Endodermal cell (in vitro differentiated cells): ENCODE measurements at regions not wholly inside any gene's neighbourhood (a gene's known extent, or its start where the extent isn't known, plus 50 kb on each side); places are given as distances from the start of the nearest gene placed in this dataset.

Source experiments
- DNase-seq: peaks from one replicate; pipeline ENCODE4 v3.0.0-alpha.2; 2017
- H3K27ac ChIP-seq: 2 replicates; pipeline ENCODE4 v1.5.1; 2013; ENCODE audit warnings: mild to moderate bottlenecking, low read depth, low read length, moderate library complexity
- H3K27me3 ChIP-seq: 2 replicates; pipeline ENCODE4 v1.6.1; 2013; ENCODE audit warnings: mild to moderate bottlenecking, low read length, moderate library complexity; ENCODE audit not compliant: insufficient read depth, control insufficient read depth, poor library complexity, severe bottlenecking
- H3K36me3 ChIP-seq: 2 replicates; pipeline ENCODE4 v1.7.0; 2013; ENCODE audit warnings: mild to moderate bottlenecking, low read length, moderate library complexity; ENCODE audit not compliant: control insufficient read depth, insufficient read depth
- H3K4me1 ChIP-seq: one replicate; pipeline ENCODE4 v1.7.0; 2013; ENCODE audit warnings: low read length; ENCODE audit not compliant: control insufficient read depth, insufficient read depth
- H3K4me3 ChIP-seq: 2 replicates; pipeline ENCODE4 v1.5.1; 2013; ENCODE audit warnings: mild to moderate bottlenecking, low read length, moderate library complexity
- H3K9ac ChIP-seq: 2 replicates; pipeline ENCODE4 v1.6.1; 2013; ENCODE audit warnings: mild to moderate bottlenecking, low read length, moderate library complexity; ENCODE audit not compliant: poor library complexity, severe bottlenecking; ENCODE audit errors: extremely low read depth
- H3K9me3 ChIP-seq: 2 replicates; pipeline ENCODE4 v1.6.1; 2013; ENCODE audit warnings: mild to moderate bottlenecking, low read length, moderate library complexity; ENCODE audit not compliant: control insufficient read depth
- H3K27ac Mint-ChIP-seq: 2 replicates; pipeline ENCODE4 v1.8.0; 2020; ENCODE audit warnings: mixed read lengths
- H3K27me3 Mint-ChIP-seq: 2 replicates; pipeline ENCODE4 v1.8.0; 2021; ENCODE audit warnings: mild to moderate bottlenecking, mixed read lengths; ENCODE audit not compliant: insufficient read depth
- H3K36me3 Mint-ChIP-seq: 2 replicates; pipeline ENCODE4 v1.8.0; 2020; ENCODE audit warnings: low read depth, mixed read lengths
- H3K4me1 Mint-ChIP-seq: 2 replicates; pipeline ENCODE4 v1.8.0; 2020; ENCODE audit warnings: mixed read lengths
- H3K4me3 Mint-ChIP-seq: 2 replicates; pipeline ENCODE4 v1.8.0; 2020; ENCODE audit warnings: mild to moderate bottlenecking, moderate library complexity, mixed read lengths
- H3K9me3 Mint-ChIP-seq: 2 replicates; pipeline ENCODE4 v1.8.0; 2020; ENCODE audit warnings: mild to moderate bottlenecking, mixed read lengths
- CTCF ChIP-seq: fragments of 200-600 bp; sonication (generic); conservative IDR thresholded peaks from 2 replicates; pipeline ENCODE4 v1.5.0; 2021; ENCODE audit warnings: antibody characterized with exemption, mild to moderate bottlenecking
- WGBS, 2 experiments: methylation state at CpG; one replicate each; pipeline versions ENCODE4 v1.1.5 to v1.1.7; 2013; ENCODE audit warnings: missing lambda C conversion rate in 2 of 2, mixed read lengths in 1 of 2; ENCODE audit not compliant: insufficient coverage in 1 of 2, insufficient read length in 1 of 2; 5-methylcytosine and 5-hydroxymethylcytosine counted together

- Histone ChIP-seq H3K27me3 (no peaks in the 10 kb centered on the region), H3K4me1 (no peaks in the 10 kb centered on the region), H3K9ac (no peak overlapping the region), H3K4me3 (no peak overlapping the region), H3K27ac (no peak overlapping the region), H3K36me3 (no peaks in the 10 kb centered on the region), H3K9me3 (no peaks in the 10 kb centered on the region)
- no peak for TF ChIP-seq CTCF
- Mint-ChIP-seq H3K4me3 (no peak overlapping the region), H3K36me3 (no peaks in the 10 kb centered on the region), H3K4me1 (no peaks in the 10 kb centered on the region), H3K27me3 (no peaks in the 10 kb centered on the region), H3K27ac (no peak overlapping the region), H3K9me3 (no peaks in the 10 kb centered on the region)
- 83% methylated on average over 1 of the region's 1 CpG; no CpG with 5 or more reads in 1 of the 2 experiments for WGBS, 2 experiments
- DNase-seq: no peak
These were observed 968.2 kb downstream of the STIM2 start for GRCh38 chr4:27828843-27829242.

GRCh38 chr4:27830251-27830650 lies 969.6 kb downstream of the STIM2 start:
- Mint-ChIP-seq H3K4me3 (no peak overlapping the region), H3K27ac (no peak overlapping the region), H3K9me3 (peaks cover 4% of the 10 kb centered on the region), H3K36me3 (no peaks in the 10 kb centered on the region), H3K4me1 (no peaks in the 10 kb centered on the region), H3K27me3 (no peaks in the 10 kb centered on the region)
- H3K4me3 ChIP-seq: no peak overlapping the region
- no peak for TF ChIP-seq CTCF
- no peak overlapping the region for H3K27ac ChIP-seq
- no peaks in the 10 kb centered on the region for H3K27me3 ChIP-seq
- H3K36me3 ChIP-seq: no peaks in the 10 kb centered on the region
- peaks cover 4% of the 10 kb centered on the region for H3K9me3 ChIP-seq
- no peak for DNase-seq
- 92 to 100% methylated on average over 2 to 3 of the region's 3 CpGs for WGBS, 2 experiments
- H3K4me1 ChIP-seq: no peaks in the 10 kb centered on the region
- H3K9ac ChIP-seq: no peak overlapping the region

GRCh38 chr4:27835851-27836250 lies 975.2 kb downstream of the STIM2 start:
- H3K27ac ChIP-seq: no peak overlapping the region
- H3K27me3 ChIP-seq: no peaks in the 10 kb centered on the region
- H3K36me3 ChIP-seq: no peaks in the 10 kb centered on the region
- no peak overlapping the region for H3K4me3 ChIP-seq
- Mint-ChIP-seq H3K4me3 (no peak overlapping the region), H3K27ac (no peak overlapping the region), H3K4me1 (no peaks in the 10 kb centered on the region), H3K9me3 (peaks cover 4% of the 10 kb centered on the region), H3K36me3 (no peaks in the 10 kb centered on the region), H3K27me3 (no peaks in the 10 kb centered on the region)
- TF ChIP-seq CTCF: no peak
- 89 to 94% methylated on average over 1 of the region's 1 CpG for WGBS, 2 experiments
- peaks cover 4% of the 10 kb centered on the region for H3K9me3 ChIP-seq
- DNase-seq: no peak
- H3K4me1 ChIP-seq: no peaks in the 10 kb centered on the region
- no peak overlapping the region for H3K9ac ChIP-seq
